H9 (cell line): ENCODE measurements at regions not wholly inside any gene's neighbourhood (a gene's known extent, or its start where the extent isn't known, plus 50 kb on each side); places are given as distances from the start of the nearest gene placed in this dataset.

ENCODE experiments used
- DNase-seq: peaks from one replicate; pipeline ENCODE4 v3.0.0-alpha.2; 2017
- H2AFZ ChIP-seq: one replicate; pipeline ENCODE4 v1.6.1; 2013; ENCODE audit warnings: mild to moderate bottlenecking, low read length, control low read depth, moderate library complexity
- H2AK5ac ChIP-seq: 2 replicates; pipeline ENCODE4 v1.6.1; 2013; ENCODE audit warnings: low read length, control low read depth, mixed read lengths; ENCODE audit not compliant: insufficient read length
- H2BK120ac ChIP-seq: one replicate; pipeline ENCODE4 v1.6.1; 2013; ENCODE audit warnings: low read depth, mild to moderate bottlenecking, low read length, control low read depth, inconsistent platforms; ENCODE audit not compliant: poor library complexity, severe bottlenecking
- H2BK12ac ChIP-seq: 2 replicates; pipeline ENCODE4 v1.6.1; 2013; ENCODE audit warnings: low read length, control low read depth, mixed read lengths, low read depth; ENCODE audit not compliant: insufficient read length
- H2BK15ac ChIP-seq: 2 replicates; pipeline ENCODE4 v1.6.1; 2013; ENCODE audit warnings: low read depth, low read length, control low read depth
- H2BK20ac ChIP-seq: one replicate; pipeline ENCODE4 v1.6.1; 2013; ENCODE audit warnings: low read depth, mild to moderate bottlenecking, low read length, control low read depth, inconsistent platforms; ENCODE audit not compliant: poor library complexity, severe bottlenecking
- H2BK5ac ChIP-seq: 2 replicates; pipeline ENCODE4 v1.6.1; 2013; ENCODE audit warnings: low read length, control low read depth, mixed read lengths; ENCODE audit not compliant: insufficient read length
- H3K14ac ChIP-seq: 2 replicates; pipeline ENCODE4 v1.6.1; 2013; ENCODE audit warnings: low read length, control low read depth; ENCODE audit not compliant: insufficient read depth
- H3K18ac ChIP-seq: 2 replicates; pipeline ENCODE4 v1.6.1; 2013; ENCODE audit warnings: low read depth, mild to moderate bottlenecking, mixed read lengths, low read length, control low read depth; ENCODE audit not compliant: insufficient read length
- H3K23ac ChIP-seq: 2 replicates; pipeline ENCODE4 v1.6.1; 2013; ENCODE audit warnings: low read length, control low read depth, mixed read lengths, low read depth; ENCODE audit not compliant: insufficient read length
- H3K23me2 ChIP-seq: 2 replicates; pipeline ENCODE4 v1.6.1; 2013; ENCODE audit warnings: low read depth, mild to moderate bottlenecking, mixed read lengths, low read length, control low read depth; ENCODE audit not compliant: insufficient read length, poor library complexity, severe bottlenecking
- H3K27ac ChIP-seq: 2 replicates; pipeline ENCODE4 v1.5.1; 2013; ENCODE audit warnings: low read length, control low read depth, mixed read lengths, low read depth; ENCODE audit not compliant: insufficient read length
- H3K27me3 ChIP-seq: 2 replicates; pipeline ENCODE4 v1.6.1; 2013; ENCODE audit warnings: low read length, control low read depth, inconsistent platforms; ENCODE audit not compliant: insufficient read depth
- H3K4ac ChIP-seq: 2 replicates; pipeline ENCODE4 v1.6.1; 2013; ENCODE audit warnings: low read depth, mild to moderate bottlenecking, control low read depth, inconsistent platforms, low read length, moderate library complexity
- H3K4me1 ChIP-seq: 2 replicates; pipeline ENCODE4 v1.6.1; 2013; ENCODE audit warnings: low read length, control low read depth, inconsistent platforms; ENCODE audit not compliant: insufficient read depth
- H3K4me2 ChIP-seq: 2 replicates; pipeline ENCODE4 v1.6.1; 2013; ENCODE audit warnings: low read length, control low read depth, mixed read lengths; ENCODE audit not compliant: insufficient read length, insufficient read depth
- H3K56ac ChIP-seq: 2 replicates; pipeline ENCODE4 v1.6.1; 2013; ENCODE audit warnings: low read depth, mild to moderate bottlenecking, mixed read lengths, low read length, control low read depth; ENCODE audit not compliant: insufficient read length
- H3K79me1 ChIP-seq: 2 replicates; pipeline ENCODE4 v1.6.1; 2013; ENCODE audit warnings: low read depth, mild to moderate bottlenecking, moderate library complexity, low read length, control low read depth, inconsistent platforms; ENCODE audit not compliant: insufficient read depth, poor library complexity, severe bottlenecking
- H3K79me2 ChIP-seq: 2 replicates; pipeline ENCODE4 v1.6.1; 2013; ENCODE audit warnings: low read length, control low read depth, inconsistent platforms; ENCODE audit not compliant: insufficient read depth
- H3K9ac ChIP-seq: 2 replicates; pipeline ENCODE4 v1.6.1; 2013; ENCODE audit warnings: low read length, control low read depth, mixed read lengths; ENCODE audit not compliant: insufficient read length; ENCODE audit errors: extremely low read depth
- H3K9me3 ChIP-seq: one replicate; pipeline ENCODE4 v1.6.1; 2013; ENCODE audit warnings: low read depth, low read length, inconsistent platforms; ENCODE audit not compliant: control insufficient read depth
- H3T11ph ChIP-seq: one replicate; pipeline ENCODE4 v1.6.1; 2013; ENCODE audit warnings: mild to moderate bottlenecking, low read length, control low read depth, inconsistent platforms
- H4K20me1 ChIP-seq: one replicate; pipeline ENCODE4 v1.6.1; 2013; ENCODE audit not compliant: control insufficient read depth, insufficient read length, insufficient read depth
- H4K5ac ChIP-seq: 2 replicates; pipeline ENCODE4 v1.6.1; 2013; ENCODE audit warnings: low read depth, mild to moderate bottlenecking, mixed read lengths, low read length, control low read depth; ENCODE audit not compliant: insufficient read length
- H4K8ac ChIP-seq: replicated peaks from 2 replicates; pipeline ENCODE4 v1.6.1; 2013; ENCODE audit warnings: low read length, control low read depth, mixed read lengths, low read depth; ENCODE audit not compliant: insufficient read length
- H4K91ac ChIP-seq: 2 replicates; pipeline ENCODE4 v1.6.1; 2013; ENCODE audit warnings: low read depth, mild to moderate bottlenecking, moderate library complexity, mixed read lengths, low read length, control low read depth; ENCODE audit not compliant: insufficient read length
- H3K27ac Mint-ChIP-seq, 3 experiments: 2 replicates in 2 of 3; 3 replicates in 1 of 3; pipeline ENCODE4 v1.8.0; 2020 to 2021; ENCODE audit warnings: mixed read lengths in 3 of 3, mild to moderate bottlenecking in 1 of 3, moderate library complexity in 1 of 3
- H3K27me3 Mint-ChIP-seq: 2 replicates; pipeline ENCODE4 v1.8.0; 2021; ENCODE audit warnings: low read depth, mild to moderate bottlenecking, moderate library complexity, mixed read lengths
- H3K36me3 Mint-ChIP-seq, 3 experiments: 2 replicates in 2 of 3; 3 replicates in 1 of 3; pipeline ENCODE4 v1.8.0; 2020 to 2021; ENCODE audit warnings: low read depth in 3 of 3, mixed read lengths in 3 of 3; ENCODE audit not compliant: insufficient read depth in 1 of 3
- H3K4me1 Mint-ChIP-seq, 2 experiments: 2 replicates each; pipeline ENCODE4 v1.8.0; 2020; ENCODE audit warnings: mixed read lengths in 2 of 2
- H3K4me3 Mint-ChIP-seq, 2 experiments: 2 replicates in 1 of 2; 3 replicates in 1 of 2; pipeline ENCODE4 v1.8.0; 2020 to 2021; ENCODE audit warnings: mild to moderate bottlenecking in 2 of 2, mixed read lengths in 2 of 2, moderate library complexity in 1 of 2
- H3K9me3 Mint-ChIP-seq, 2 experiments: 2 replicates in 1 of 2; 3 replicates in 1 of 2; pipeline ENCODE4 v1.8.0; 2020; ENCODE audit warnings: mild to moderate bottlenecking in 2 of 2, mixed read lengths in 2 of 2, moderate library complexity in 1 of 2
- WGBS: extraction: QIAGEN DNeasy Blood & Tissue Kit; methylation state at CpG from one replicate; pipeline ENCODE4 v1.1.7; 2013; ENCODE audit warnings: missing lambda C conversion rate, low lambda C conversion rate, mixed read lengths; ENCODE audit not compliant: insufficient read length; ENCODE audit errors: extremely low coverage; 5-methylcytosine and 5-hydroxymethylcytosine counted together
- TF ChIP-seq, protein P1 (sequence below): fragments of 200-600 bp; sonication (generic); conservative IDR thresholded peaks from 3 replicates; pipeline ENCODE4 v1.8.0; 2021; ENCODE audit warnings: antibody characterized with exemption, mild to moderate bottlenecking

DNA sequence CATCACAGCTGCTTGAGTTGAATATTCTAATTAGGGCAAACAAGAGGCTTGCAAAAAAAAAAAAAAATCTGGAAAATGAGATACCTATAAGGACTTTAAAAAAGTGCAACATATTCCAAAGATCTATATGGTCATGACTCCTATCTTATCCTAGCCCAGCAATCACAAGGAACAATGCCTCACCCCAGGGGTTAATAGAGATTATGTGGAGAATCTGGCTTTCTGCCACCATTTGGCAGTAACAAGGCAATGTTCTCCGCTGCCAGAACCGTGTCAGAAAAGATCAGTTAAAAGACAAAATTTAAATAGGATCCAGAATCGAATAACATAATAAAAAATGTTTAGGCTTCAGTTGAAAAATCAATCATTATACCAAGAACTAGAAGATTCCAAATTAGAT, 1643.2 kb upstream of the PRR20A start:
- H3K23me2 ChIP-seq: no peaks in the 10 kb centered on the region
- no CpG with 5 or more reads among the region's 3 CpGs for WGBS
- H2BK5ac ChIP-seq: no peak overlapping the region

More for the DNA sequence above, 1643.2 kb upstream of the PRR20A start:
- H3K36me3 Mint-ChIP-seq: no peaks in the 10 kb centered on the region
- H3K27me3 ChIP-seq: no peaks in the 10 kb centered on the region
- no peak overlapping the region for H2AK5ac ChIP-seq
- H3K79me2 ChIP-seq: no peaks in the 10 kb centered on the region
- no peak overlapping the region for H4K91ac ChIP-seq
- H3K23ac ChIP-seq: no peak overlapping the region
- H4K20me1 ChIP-seq: no peaks in the 10 kb centered on the region
- no peak overlapping the region for H3K27ac ChIP-seq
- no peak overlapping the region for H4K5ac ChIP-seq
- H3K18ac ChIP-seq: no peak overlapping the region
- no peaks in the 10 kb centered on the region for H3K9me3 ChIP-seq
- H2AFZ ChIP-seq: no peak overlapping the region
- H3K4ac ChIP-seq: no peak overlapping the region
- H3K4me2 ChIP-seq: no peak overlapping the region
- TF ChIP-seq, protein P1, sequence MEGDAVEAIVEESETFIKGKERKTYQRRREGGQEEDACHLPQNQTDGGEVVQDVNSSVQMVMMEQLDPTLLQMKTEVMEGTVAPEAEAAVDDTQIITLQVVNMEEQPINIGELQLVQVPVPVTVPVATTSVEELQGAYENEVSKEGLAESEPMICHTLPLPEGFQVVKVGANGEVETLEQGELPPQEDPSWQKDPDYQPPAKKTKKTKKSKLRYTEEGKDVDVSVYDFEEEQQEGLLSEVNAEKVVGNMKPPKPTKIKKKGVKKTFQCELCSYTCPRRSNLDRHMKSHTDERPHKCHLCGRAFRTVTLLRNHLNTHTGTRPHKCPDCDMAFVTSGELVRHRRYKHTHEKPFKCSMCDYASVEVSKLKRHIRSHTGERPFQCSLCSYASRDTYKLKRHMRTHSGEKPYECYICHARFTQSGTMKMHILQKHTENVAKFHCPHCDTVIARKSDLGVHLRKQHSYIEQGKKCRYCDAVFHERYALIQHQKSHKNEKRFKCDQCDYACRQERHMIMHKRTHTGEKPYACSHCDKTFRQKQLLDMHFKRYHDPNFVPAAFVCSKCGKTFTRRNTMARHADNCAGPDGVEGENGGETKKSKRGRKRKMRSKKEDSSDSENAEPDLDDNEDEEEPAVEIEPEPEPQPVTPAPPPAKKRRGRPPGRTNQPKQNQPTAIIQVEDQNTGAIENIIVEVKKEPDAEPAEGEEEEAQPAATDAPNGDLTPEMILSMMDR: no peak
- DNase-seq: no peak
- no peak overlapping the region for H3K14ac ChIP-seq
- no peak overlapping the region for H3K56ac ChIP-seq
- 0 out of 4 replicates have a peak, but pooled peaks cover 3 to 7% of the 10 kb centered on the region in 2 experiments for H3K4me1 Mint-ChIP-seq
- H3K4me1 ChIP-seq: no peaks in the 10 kb centered on the region
- H4K8ac ChIP-seq: no peak overlapping the region
- H2BK120ac ChIP-seq: no peak overlapping the region
- no peak overlapping the region for H3K27ac Mint-ChIP-seq
- H3T11ph ChIP-seq: no peak overlapping the region
- H3K27me3 Mint-ChIP-seq: no peaks in the 10 kb centered on the region
- H3K9me3 Mint-ChIP-seq: no peaks in the 10 kb centered on the region
- H2BK20ac ChIP-seq: no peak overlapping the region
- no peaks in the 10 kb centered on the region for H3K79me1 ChIP-seq
- no peak overlapping the region for H3K9ac ChIP-seq
- H3K4me3 Mint-ChIP-seq: no peak overlapping the region
- H2BK15ac ChIP-seq: no peak overlapping the region
- H2BK12ac ChIP-seq: no peak overlapping the region
